Trophoblast cell (in vitro differentiated cells and primary cell): ENCODE measurements at regions not wholly inside any gene's neighbourhood (a gene's known extent, or its start where the extent isn't known, plus 50 kb on each side); places are given as distances from the start of the nearest gene placed in this dataset.

Experiments
- DNase-seq, 2 donors: peaks; one replicate each; pipeline ENCODE4 v3.0.0-alpha.2; 2016
- H2AFZ ChIP-seq: 2 replicates; pipeline ENCODE4 v1.6.1; 2013; ENCODE audit warnings: low read length, moderate library complexity, mild to moderate bottlenecking; ENCODE audit not compliant: insufficient read depth, poor library complexity
- H2AK5ac ChIP-seq: 2 replicates; pipeline ENCODE4 v1.6.1; 2013; ENCODE audit warnings: mild to moderate bottlenecking, low read length
- H2BK120ac ChIP-seq: 2 replicates; pipeline ENCODE4 v1.6.1; 2013; ENCODE audit warnings: low read length, mild to moderate bottlenecking, moderate library complexity; ENCODE audit not compliant: insufficient read depth, poor library complexity
- H2BK12ac ChIP-seq: 2 replicates; pipeline ENCODE4 v1.6.1; 2013; ENCODE audit warnings: mild to moderate bottlenecking, low read length, moderate library complexity
- H2BK5ac ChIP-seq: 2 replicates; pipeline ENCODE4 v1.6.1; 2013; ENCODE audit warnings: low read length, low read depth, moderate library complexity, mild to moderate bottlenecking; ENCODE audit not compliant: poor library complexity
- H3K14ac ChIP-seq: 2 replicates; pipeline ENCODE4 v1.6.1; 2013; ENCODE audit warnings: mild to moderate bottlenecking, low read length
- H3K18ac ChIP-seq: 2 replicates; pipeline ENCODE4 v1.6.1; 2013; ENCODE audit warnings: mild to moderate bottlenecking, low read length
- H3K23ac ChIP-seq: 2 replicates; pipeline ENCODE4 v1.6.1; 2013; ENCODE audit warnings: low read length
- H3K27ac ChIP-seq: 2 replicates; pipeline ENCODE4 v1.5.1; 2013; ENCODE audit warnings: low read depth, mild to moderate bottlenecking, inconsistent platforms, low read length, moderate library complexity
- H3K27me3 ChIP-seq: 2 replicates; pipeline ENCODE4 v1.6.1; 2013; ENCODE audit warnings: inconsistent platforms, mild to moderate bottlenecking, low read length, moderate library complexity; ENCODE audit not compliant: insufficient read depth
- H3K36me3 ChIP-seq, 2 experiments: 1 replicate in 1 of 2; 2 replicates in 1 of 2; pipeline ENCODE4 v1.6.1; 2013; ENCODE audit warnings: low read length in 2 of 2, mild to moderate bottlenecking in 2 of 2, moderate library complexity in 1 of 2; ENCODE audit not compliant: insufficient read depth in 2 of 2, control insufficient read depth in 1 of 2
- H3K4ac ChIP-seq: 2 replicates; pipeline ENCODE4 v1.6.1; 2013; ENCODE audit warnings: low read depth, mild to moderate bottlenecking, low read length, moderate library complexity
- H3K4me1 ChIP-seq, 2 experiments: 1 replicate in 1 of 2; 2 replicates in 1 of 2; pipeline ENCODE4 v1.6.1; 2013; ENCODE audit warnings: low read length in 2 of 2, mild to moderate bottlenecking in 2 of 2, moderate library complexity in 1 of 2; ENCODE audit not compliant: insufficient read depth in 2 of 2, control insufficient read depth in 1 of 2
- H3K4me2 ChIP-seq: 2 replicates; pipeline ENCODE4 v1.6.1; 2013; ENCODE audit warnings: inconsistent platforms, mild to moderate bottlenecking, low read length, moderate library complexity
- H3K4me3 ChIP-seq: 2 replicates; pipeline ENCODE4 v1.5.1; 2013; ENCODE audit warnings: mild to moderate bottlenecking, low read depth, low read length, inconsistent platforms
- H3K79me1 ChIP-seq: one replicate; pipeline ENCODE4 v1.6.1; 2013; ENCODE audit warnings: low read length
- H3K79me2 ChIP-seq: 2 replicates; pipeline ENCODE4 v1.6.1; 2013; ENCODE audit warnings: low read length, mild to moderate bottlenecking; ENCODE audit not compliant: control insufficient read depth, insufficient read depth, poor library complexity
- H3K9ac ChIP-seq: 2 replicates; pipeline ENCODE4 v1.6.1; 2013; ENCODE audit warnings: mild to moderate bottlenecking, low read length
- H3K9me3 ChIP-seq: 2 replicates; pipeline ENCODE4 v1.6.1; 2013; ENCODE audit warnings: low read depth, mild to moderate bottlenecking, control low read depth, inconsistent platforms, low read length; ENCODE audit not compliant: insufficient read depth
- H4K12ac ChIP-seq: 2 replicates; pipeline ENCODE4 v1.6.1; 2013; ENCODE audit warnings: low read depth, mild to moderate bottlenecking, low read length, moderate library complexity
- H4K8ac ChIP-seq: 2 replicates; pipeline ENCODE4 v1.6.1; 2013; ENCODE audit warnings: low read depth, mild to moderate bottlenecking, low read length, moderate library complexity
- H4K91ac ChIP-seq: one replicate; pipeline ENCODE4 v1.6.1; 2013; ENCODE audit warnings: low read depth, mild to moderate bottlenecking, low read length, moderate library complexity
- WGBS: extraction: QIAGEN DNeasy Blood & Tissue Kit; methylation state at CpG from one replicate; pipeline ENCODE4 v1.1.7; 2013; ENCODE audit warnings: missing lambda C conversion rate; ENCODE audit not compliant: insufficient read length, insufficient coverage; ENCODE audit errors: extremely low coverage; 5-methylcytosine and 5-hydroxymethylcytosine counted together

DNA sequence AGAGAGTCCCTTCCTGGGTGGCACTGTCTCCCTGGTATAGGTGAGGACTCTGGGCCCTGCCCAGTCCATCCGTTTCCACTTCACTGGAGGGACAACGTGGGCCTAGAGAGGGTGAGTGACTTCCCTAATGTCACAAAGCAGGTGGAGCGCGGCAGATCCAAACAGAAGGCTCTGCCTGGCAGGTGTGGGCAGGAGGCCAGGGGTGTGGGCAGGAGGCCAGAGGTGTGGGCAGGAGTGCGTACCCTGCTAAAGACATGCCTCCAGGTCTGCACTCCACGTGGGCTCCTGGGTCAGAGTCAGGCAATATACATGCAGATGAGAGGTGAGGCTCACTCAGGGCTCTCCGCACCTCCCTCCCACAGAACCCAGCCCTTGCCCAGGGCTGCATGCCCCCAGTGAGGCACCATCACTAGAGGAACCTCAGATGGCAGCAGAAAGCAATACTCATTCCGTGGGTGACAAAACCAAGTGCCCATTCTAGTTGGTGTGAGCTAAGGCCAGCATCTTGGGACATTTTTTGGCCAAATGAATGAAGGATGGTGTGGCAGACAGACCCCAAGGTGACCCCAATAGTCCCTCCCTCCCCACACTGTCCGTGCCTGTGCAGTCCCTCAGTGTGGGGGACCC, 271.6 kb upstream of the RTL1 start:
- Histone ChIP-seq H3K79me1 (no peaks in the 10 kb centered on the region), H3K27me3 (no peaks in the 10 kb centered on the region), H2AK5ac (no peak overlapping the region), H3K4me2 (no peak overlapping the region), H4K91ac (no peak overlapping the region), H4K8ac (no peak overlapping the region), H3K4me1 (peaks cover 0 to 5% of the 10 kb centered on the region in 2 experiments), H3K4me3 (no peak overlapping the region), H3K4ac (no peak overlapping the region), H4K12ac (no peak overlapping the region), H2AFZ (no peak overlapping the region), H3K79me2 (no peaks in the 10 kb centered on the region), H2BK12ac (no peak overlapping the region), H2BK120ac (no peak overlapping the region), H3K36me3 (no peaks in the 10 kb centered on the region), H3K9me3 (peaks cover 4% of the 10 kb centered on the region), H2BK5ac (no peak overlapping the region), H3K27ac (no peak overlapping the region), H3K14ac (no peak overlapping the region), H3K9ac (no peak overlapping the region), H3K23ac (no peak overlapping the region), H3K18ac (no peak overlapping the region)
- WGBS, result no CpG with 5 or more reads among the region's 9 CpGs
- no peak for DNase-seq

GRCh38 chr14:101175731-101176534, 272.4 kb upstream of the RTL1 start:
- no peak overlapping the region for H3K18ac ChIP-seq
- H3K4ac ChIP-seq, result no peak overlapping the region
- no peak overlapping the region for H3K27ac ChIP-seq
- no peak overlapping the region for H2BK120ac ChIP-seq
- no peak overlapping the region for H2AFZ ChIP-seq
- H3K4me2 ChIP-seq, result no peak overlapping the region
- H2BK5ac ChIP-seq, result no peak overlapping the region
- H3K9ac ChIP-seq, result no peak overlapping the region
- no peak for DNase-seq
- no peak overlapping the region for H3K4me3 ChIP-seq
- H3K23ac ChIP-seq, result no peak overlapping the region
- H3K14ac ChIP-seq, result no peak overlapping the region
- no peaks in the 10 kb centered on the region for H3K36me3 ChIP-seq
- H3K79me2 ChIP-seq, result no peaks in the 10 kb centered on the region
- no peaks in the 10 kb centered on the region for H3K27me3 ChIP-seq
- peaks cover 9% of the 10 kb centered on the region for H3K9me3 ChIP-seq
- H3K79me1 ChIP-seq, result no peaks in the 10 kb centered on the region
- no peak overlapping the region for H2BK12ac ChIP-seq
- no peak overlapping the region for H4K91ac ChIP-seq
- no peak overlapping the region for H4K8ac ChIP-seq
- no CpG with 5 or more reads among the region's 13 CpGs for WGBS
- no peak overlapping the region for H4K12ac ChIP-seq
- H2AK5ac ChIP-seq, result no peak overlapping the region
- H3K4me1 ChIP-seq, result peaks cover 0 to 5% of the 10 kb centered on the region in 2 experiments

DNA sequence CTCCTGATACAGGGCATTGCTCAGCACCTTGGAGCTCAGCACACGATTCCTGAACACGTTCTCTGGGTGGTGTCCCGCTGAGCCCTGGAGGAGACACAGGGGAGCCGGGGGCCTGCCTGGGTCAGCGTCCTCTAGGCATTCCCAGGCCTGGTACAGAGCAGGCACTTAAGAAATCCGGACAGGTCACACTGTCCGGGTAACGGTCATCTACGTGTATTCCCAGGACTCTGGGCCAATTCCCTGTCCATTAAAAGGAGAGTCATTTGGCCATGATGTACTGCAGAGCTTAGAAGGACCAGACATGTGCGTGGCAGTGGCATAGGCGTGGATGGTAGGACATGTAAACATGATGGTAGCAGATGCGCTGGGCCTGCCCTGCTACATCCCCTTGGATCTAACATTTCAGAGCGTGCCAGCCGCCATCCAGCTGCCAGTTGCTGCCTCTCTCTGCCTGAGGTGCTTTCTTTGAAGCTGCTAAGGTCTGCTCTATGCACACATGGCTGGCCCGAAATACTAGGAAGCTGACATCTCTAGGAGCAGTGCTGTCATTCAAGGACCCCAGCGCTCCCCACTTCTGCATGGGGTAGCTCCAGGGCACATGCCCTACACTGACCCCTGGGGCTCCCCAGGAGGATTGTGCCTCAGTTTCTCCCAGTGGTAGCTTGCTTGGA, 273.1 kb upstream of the RTL1 start:
- Histone ChIP-seq H3K23ac (no peak overlapping the region), H3K9me3 (peaks cover 9% of the 10 kb centered on the region), H3K4me3 (no peak overlapping the region), H3K27me3 (no peaks in the 10 kb centered on the region), H3K79me1 (no peaks in the 10 kb centered on the region), H3K36me3 (no peaks in the 10 kb centered on the region), H2BK5ac (no peak overlapping the region), H2AFZ (no peak overlapping the region), H2BK120ac (no peak overlapping the region), H4K91ac (no peak overlapping the region), H4K8ac (no peak overlapping the region), H2AK5ac (no peak overlapping the region), H3K4me2 (no peak overlapping the region), H3K4me1 (peaks cover 0 to 5% of the 10 kb centered on the region in 2 experiments), H3K9ac (no peak overlapping the region), H3K27ac (no peak overlapping the region), H3K4ac (no peak overlapping the region), H3K79me2 (no peaks in the 10 kb centered on the region), H2BK12ac (no peak overlapping the region), H3K18ac (no peak overlapping the region), H4K12ac (no peak overlapping the region), H3K14ac (no peak overlapping the region)
- WGBS, result no CpG with 5 or more reads among the region's 16 CpGs
- no peak for DNase-seq

DNA sequence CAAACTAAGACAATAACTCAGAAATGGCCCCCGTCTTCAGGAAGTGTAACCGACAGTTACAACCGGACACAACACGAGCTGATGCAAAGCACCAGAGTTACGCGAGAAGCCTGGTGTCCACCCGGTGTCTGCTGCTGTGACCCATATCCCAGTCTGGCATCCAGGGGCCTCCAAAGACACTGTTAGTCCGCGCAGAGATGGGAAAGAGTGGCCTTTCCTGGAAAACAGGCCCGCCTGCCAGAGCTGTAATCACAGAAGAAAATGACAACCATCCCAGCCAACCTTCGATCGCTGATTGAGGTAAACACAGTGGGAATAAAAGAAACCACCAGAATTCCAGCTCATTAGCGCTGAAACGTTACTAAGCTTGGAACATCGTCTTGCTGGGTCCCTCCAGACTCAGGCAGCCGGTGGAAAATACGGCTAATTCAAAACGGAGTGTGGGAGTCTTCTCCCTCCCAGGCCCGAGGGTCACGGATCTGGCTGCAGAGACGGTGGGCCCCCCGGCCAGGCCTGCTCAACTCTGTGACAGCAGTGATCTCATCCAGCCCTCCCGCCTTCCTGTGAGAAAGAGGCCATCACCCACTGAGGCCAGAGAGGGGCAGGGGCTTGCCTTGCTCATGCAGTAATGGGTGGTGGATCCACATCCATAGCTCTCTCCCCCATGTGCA, 273.9 kb upstream of the RTL1 start:
- H3K4me3 ChIP-seq, result no peak overlapping the region
- no peak overlapping the region for H3K9ac ChIP-seq
- H3K23ac ChIP-seq, result no peak overlapping the region
- no peaks in the 10 kb centered on the region for H3K79me2 ChIP-seq
- WGBS, result no CpG with 5 or more reads among the region's 23 CpGs
- no peak for DNase-seq
- H3K9me3 ChIP-seq, result peaks cover 11% of the 10 kb centered on the region
- H3K79me1 ChIP-seq, result no peaks in the 10 kb centered on the region
- no peak overlapping the region for H4K91ac ChIP-seq
- peaks cover 0 to 5% of the 10 kb centered on the region in 2 experiments for H3K4me1 ChIP-seq
- no peak overlapping the region for H3K4me2 ChIP-seq
- H4K12ac ChIP-seq, result no peak overlapping the region
- H3K27ac ChIP-seq, result no peak overlapping the region
- no peak overlapping the region for H2AFZ ChIP-seq
- H3K18ac ChIP-seq, result no peak overlapping the region
- H4K8ac ChIP-seq, result no peak overlapping the region
- no peaks in the 10 kb centered on the region for H3K27me3 ChIP-seq
- no peak overlapping the region for H2AK5ac ChIP-seq
- H3K36me3 ChIP-seq, result no peaks in the 10 kb centered on the region
- H2BK120ac ChIP-seq, result no peak overlapping the region
- H3K4ac ChIP-seq, result no peak overlapping the region
- H3K14ac ChIP-seq, result no peak overlapping the region
- H2BK5ac ChIP-seq, result no peak overlapping the region
- no peak overlapping the region for H2BK12ac ChIP-seq
